Fibroblast of villous mesenchyme (primary cell): ENCODE measurements at regions not wholly inside any gene's neighbourhood (a gene's known extent, or its start where the extent isn't known, plus 50 kb on each side); places are given as distances from the start of the nearest gene placed in this dataset.

Experiments
- DNase-seq: peaks from one replicate; pipeline ENCODE4 v3.0.0-alpha.2; 2010; ENCODE audit warnings: low read depth
- H3K4me3 ChIP-seq: 2 replicates; pipeline ENCODE4 v1.5.1; 2011; ENCODE audit warnings: low read depth, mild to moderate bottlenecking, low read length
- CTCF ChIP-seq: IDR thresholded peaks from 2 replicates; pipeline ENCODE4 v1.5.1; 2012; ENCODE audit warnings: low read depth, mild to moderate bottlenecking, low read length; ENCODE audit not compliant: insufficient read depth

GRCh38 chr11:91731051-91731450, 493.6 kb upstream of the FAT3 start:
- DNase-seq: no peak
- H3K4me3 ChIP-seq: no peak overlapping the region
- no peak for TF ChIP-seq CTCF

GRCh38 chr11:91730620-91731019, 494.0 kb upstream of the FAT3 start:
- TF ChIP-seq CTCF: no peak
- DNase-seq: no peak
- H3K4me3 ChIP-seq: no peak overlapping the region

- no peak for DNase-seq
- no peak for TF ChIP-seq CTCF
- H3K4me3 ChIP-seq: no peak overlapping the region
Measured at GRCh38 chr11:91730057-91730456, 494.6 kb upstream of the FAT3 start.

- no peak for DNase-seq
- no peak for TF ChIP-seq CTCF
- H3K4me3 ChIP-seq: no peak overlapping the region
Measured at GRCh38 chr11:91717169-91717568, 507.4 kb upstream of the FAT3 start.

GRCh38 chr11:91707652-91708482, 516.8 kb upstream of the FAT3 start:
- TF ChIP-seq CTCF: no peak
- DNase-seq: no peak
- H3K4me3 ChIP-seq: no peak overlapping the region

GRCh38 chr11:91703042-91703441, 521.6 kb upstream of the FAT3 start:
- DNase-seq: no peak
- no peak for TF ChIP-seq CTCF
- no peak overlapping the region for H3K4me3 ChIP-seq

- no peak overlapping the region for H3K4me3 ChIP-seq
- TF ChIP-seq CTCF: no peak
- DNase-seq: no peak
Measured at GRCh38 chr11:91700854-91701253, 523.8 kb upstream of the FAT3 start.
